Vagina (tissue), 2 donors: ENCODE measurements at regions not wholly inside any gene's neighbourhood (a gene's known extent, or its start where the extent isn't known, plus 50 kb on each side); places are given as distances from the start of the nearest gene placed in this dataset.

ENCODE experiments used
- POLR2AphosphoS5 ChIP-seq, 2 donors: sonication (generic); formaldehyde crosslinking; IDR thresholded peaks; one replicate each; pipeline ENCODE4 v1.9.0; 2017; ENCODE audit warnings: antibody characterized with exemption in 2 of 2, mild to moderate bottlenecking in 2 of 2, low read depth in 1 of 2; ENCODE audit not compliant: insufficient read depth in 1 of 2
- TF ChIP-seq, protein P1 (sequence below), 3 experiments: fragments of 450-650 bp in 2 of 3; fragments of 200-600 bp in 1 of 3; sonication (generic) in 1 of 3; IDR thresholded peaks; one replicate each; pipeline ENCODE4 v1.5.1; 2017 to 2019; ENCODE audit warnings: antibody characterized with exemption in 3 of 3, mild to moderate bottlenecking in 2 of 3, moderate library complexity in 2 of 3

DNA sequence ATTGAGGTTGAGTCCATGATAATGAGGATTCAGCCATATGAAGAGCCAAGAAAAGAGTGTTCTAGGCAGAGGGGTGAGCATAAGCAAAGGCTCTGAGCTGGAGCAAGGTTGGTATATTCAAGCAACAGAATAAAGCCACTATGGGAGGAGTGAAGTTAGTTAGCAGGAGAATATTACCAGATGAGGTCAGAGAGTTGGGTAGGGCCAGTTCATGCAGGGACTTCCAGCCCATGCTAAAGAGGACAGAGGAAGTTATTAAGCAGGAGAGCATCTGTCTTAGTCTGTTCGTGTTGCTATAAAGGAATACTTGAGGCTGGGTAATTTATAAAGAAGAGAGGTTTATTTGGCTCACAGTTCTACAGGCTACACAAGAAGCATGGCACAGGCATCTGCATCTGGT is 57.1 kb upstream of the ATG10 start:
- TF ChIP-seq, protein P1, sequence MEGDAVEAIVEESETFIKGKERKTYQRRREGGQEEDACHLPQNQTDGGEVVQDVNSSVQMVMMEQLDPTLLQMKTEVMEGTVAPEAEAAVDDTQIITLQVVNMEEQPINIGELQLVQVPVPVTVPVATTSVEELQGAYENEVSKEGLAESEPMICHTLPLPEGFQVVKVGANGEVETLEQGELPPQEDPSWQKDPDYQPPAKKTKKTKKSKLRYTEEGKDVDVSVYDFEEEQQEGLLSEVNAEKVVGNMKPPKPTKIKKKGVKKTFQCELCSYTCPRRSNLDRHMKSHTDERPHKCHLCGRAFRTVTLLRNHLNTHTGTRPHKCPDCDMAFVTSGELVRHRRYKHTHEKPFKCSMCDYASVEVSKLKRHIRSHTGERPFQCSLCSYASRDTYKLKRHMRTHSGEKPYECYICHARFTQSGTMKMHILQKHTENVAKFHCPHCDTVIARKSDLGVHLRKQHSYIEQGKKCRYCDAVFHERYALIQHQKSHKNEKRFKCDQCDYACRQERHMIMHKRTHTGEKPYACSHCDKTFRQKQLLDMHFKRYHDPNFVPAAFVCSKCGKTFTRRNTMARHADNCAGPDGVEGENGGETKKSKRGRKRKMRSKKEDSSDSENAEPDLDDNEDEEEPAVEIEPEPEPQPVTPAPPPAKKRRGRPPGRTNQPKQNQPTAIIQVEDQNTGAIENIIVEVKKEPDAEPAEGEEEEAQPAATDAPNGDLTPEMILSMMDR (IDR thresholded peaks at IDR 0.05): no peak
- no peak for TF ChIP-seq POLR2AphosphoS5 (IDR thresholded peaks at IDR 0.05; ENCODE audit: insufficient read depth in 1 of 2, low read depth in 1 of 2)
